Esophagus squamous epithelium (tissue), 5 donors: ENCODE measurements at regions not wholly inside any gene's neighbourhood (a gene's known extent, or its start where the extent isn't known, plus 50 kb on each side); places are given as distances from the start of the nearest gene placed in this dataset.
A peak's percentile ranks its signal among the peaks of the same experiment; 100 is the strongest.

ENCODE experiments used
- DNase-seq: peaks from one replicate; lab custom pipeline; 2025; lab: John Stamatoyannopoulos, UW
- H3K27ac ChIP-seq, 4 donors: fragments of 200-600 bp; sonication (generic); one replicate each; pipeline ENCODE4 v1.5.1; 2016 to 2019; ENCODE audit warnings: mild to moderate bottlenecking in 1 of 4
- H3K27me3 ChIP-seq, 4 donors: fragments of 200-600 bp; sonication (generic); 1 replicate in 3 of 4; 2 replicates in 1 of 4; pipeline versions ENCODE4 v1.5.1 to v1.6.0; 2017 to 2021; ENCODE audit warnings: antibody characterized with exemption in 1 of 4
- H3K36me3 ChIP-seq, 3 donors: fragments of 200-600 bp; sonication (generic); one replicate each; pipeline ENCODE4 v1.5.1; 2016 to 2019
- H3K4me1 ChIP-seq, 3 donors: fragments of 200-600 bp; sonication (generic); one replicate each; pipeline ENCODE4 v1.5.1; 2017 to 2019
- H3K4me3 ChIP-seq, 4 donors: fragments of 200-600 bp; sonication (generic); 1 replicate in 3 of 4; 2 replicates in 1 of 4; pipeline ENCODE4 v1.5.1; 2016 to 2019; ENCODE audit warnings: mild to moderate bottlenecking in 2 of 4, moderate library complexity in 1 of 4
- H3K9me3 ChIP-seq, 3 donors: fragments of 200-600 bp; sonication (generic); one replicate each; pipeline ENCODE4 v1.5.1; 2016 to 2019
- POLR2A ChIP-seq, 4 donors: fragments of 450-650 bp; IDR thresholded peaks; one replicate each; pipeline ENCODE4 v1.6.1; 2017; ENCODE audit warnings: antibody characterized with exemption in 4 of 4, mild to moderate bottlenecking in 4 of 4, moderate library complexity in 3 of 4
- WGBS, 2 donors: methylation state at CpG; one replicate each; pipeline ENCODE4 v1.1.5; 2018; 5-methylcytosine and 5-hydroxymethylcytosine counted together
- intact Hi-C: fragments of 100-400 bp; cut with DNase I; formaldehyde crosslinking; loops from one replicate; pipeline ENCODE4 v1.15.0; 2022
- TF ChIP-seq, protein P1 (sequence below), 6 experiments: fragments of 450-650 bp in 4 of 6; fragments of 200-600 bp in 2 of 6; sonication (generic) in 2 of 6; IDR thresholded peaks; one replicate each; pipeline ENCODE4 v1.5.1; 2016 to 2019; ENCODE audit warnings: antibody characterized with exemption in 6 of 6, mild to moderate bottlenecking in 4 of 6, moderate library complexity in 4 of 6
- donor health status: DM: yes; HTN: yes; CAD: no.

DNA sequence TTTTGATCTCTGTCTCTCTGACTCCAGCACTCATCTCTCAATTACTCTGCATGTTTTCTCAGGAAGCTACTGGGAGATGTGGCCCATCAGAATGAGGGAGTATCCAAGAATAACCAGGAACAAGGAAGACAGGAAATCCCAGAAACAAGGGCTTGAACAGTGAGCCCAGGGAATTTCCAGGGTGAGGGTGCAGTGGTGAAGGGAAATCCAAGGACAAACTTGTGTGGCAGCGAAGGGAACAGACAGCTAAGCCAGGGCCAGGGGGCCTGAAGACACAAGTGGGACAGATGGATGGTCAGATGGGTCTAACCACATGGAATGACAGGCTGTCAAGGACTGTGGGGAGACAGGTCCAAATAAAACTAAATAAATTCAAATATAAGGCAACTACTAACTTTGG is 121.8 kb upstream of the ERRFI1 start:
- no peaks in the 10 kb centered on the region for H3K9me3 ChIP-seq
- 62 to 64% methylated on average over 1 of the region's 1 CpG for WGBS, 2 donors
- intact Hi-C loops: no loop called here
- DNase-seq: no peak
- no peak overlapping the region for H3K4me3 ChIP-seq
- TF ChIP-seq POLR2A (IDR thresholded peaks at IDR 0.05): no peak
- TF ChIP-seq, protein P1, sequence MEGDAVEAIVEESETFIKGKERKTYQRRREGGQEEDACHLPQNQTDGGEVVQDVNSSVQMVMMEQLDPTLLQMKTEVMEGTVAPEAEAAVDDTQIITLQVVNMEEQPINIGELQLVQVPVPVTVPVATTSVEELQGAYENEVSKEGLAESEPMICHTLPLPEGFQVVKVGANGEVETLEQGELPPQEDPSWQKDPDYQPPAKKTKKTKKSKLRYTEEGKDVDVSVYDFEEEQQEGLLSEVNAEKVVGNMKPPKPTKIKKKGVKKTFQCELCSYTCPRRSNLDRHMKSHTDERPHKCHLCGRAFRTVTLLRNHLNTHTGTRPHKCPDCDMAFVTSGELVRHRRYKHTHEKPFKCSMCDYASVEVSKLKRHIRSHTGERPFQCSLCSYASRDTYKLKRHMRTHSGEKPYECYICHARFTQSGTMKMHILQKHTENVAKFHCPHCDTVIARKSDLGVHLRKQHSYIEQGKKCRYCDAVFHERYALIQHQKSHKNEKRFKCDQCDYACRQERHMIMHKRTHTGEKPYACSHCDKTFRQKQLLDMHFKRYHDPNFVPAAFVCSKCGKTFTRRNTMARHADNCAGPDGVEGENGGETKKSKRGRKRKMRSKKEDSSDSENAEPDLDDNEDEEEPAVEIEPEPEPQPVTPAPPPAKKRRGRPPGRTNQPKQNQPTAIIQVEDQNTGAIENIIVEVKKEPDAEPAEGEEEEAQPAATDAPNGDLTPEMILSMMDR (IDR thresholded peaks at IDR 0.05): no peak
- no peaks in the 10 kb centered on the region for H3K27me3 ChIP-seq
- H3K36me3 ChIP-seq: no peaks in the 10 kb centered on the region
- no peak overlapping the region for H3K27ac ChIP-seq
- H3K4me1 ChIP-seq: no peaks in the 10 kb centered on the region

GRCh38 chr1:8146257-8146855 is 120.2 kb upstream of the ERRFI1 start:
- no peak for DNase-seq
- H3K27ac ChIP-seq: no peak overlapping the region
- no peaks in the 10 kb centered on the region for H3K36me3 ChIP-seq
- H3K27me3 ChIP-seq: no peaks in the 10 kb centered on the region
- intact Hi-C loops: no loop called here
- no peaks in the 10 kb centered on the region for H3K4me1 ChIP-seq
- no peak for TF ChIP-seq POLR2A (IDR thresholded peaks at IDR 0.05)
- TF ChIP-seq, protein P1 (IDR thresholded peaks at IDR 0.05): no peak
- H3K9me3 ChIP-seq: no peaks in the 10 kb centered on the region
- no peak overlapping the region for H3K4me3 ChIP-seq
- 94% methylated on average over 10 to 11 of the region's 11 CpGs for WGBS, 2 donors

- TF ChIP-seq, protein P1 (IDR thresholded peaks at IDR 0.05): no peak
- TF ChIP-seq POLR2A (IDR thresholded peaks at IDR 0.05): no peak
- H3K36me3 ChIP-seq: no peaks in the 10 kb centered on the region
- intact Hi-C loops: no loop called here
- H3K27ac ChIP-seq: no peak overlapping the region
- no peaks in the 10 kb centered on the region for H3K27me3 ChIP-seq
- no peaks in the 10 kb centered on the region for H3K9me3 ChIP-seq
- no peak overlapping the region for H3K4me3 ChIP-seq
- WGBS, 2 donors: 70 to 75% methylated on average over 8 of the region's 8 CpGs
- DNase-seq: no peak
- no peaks in the 10 kb centered on the region for H3K4me1 ChIP-seq
Measured at GRCh38 chr1:8145545-8146202, 119.6 kb upstream of the ERRFI1 start.

- no peak for DNase-seq
- Histone ChIP-seq H3K36me3 (no peaks in the 10 kb centered on the region), H3K9me3 (no peaks in the 10 kb centered on the region), H3K4me1 (no peaks in the 10 kb centered on the region), H3K27ac (no peak overlapping the region), H3K4me3 (no peak overlapping the region), H3K27me3 (no peaks in the 10 kb centered on the region)
- intact Hi-C loops: no loop called here
- no peak for TF ChIP-seq POLR2A (IDR thresholded peaks at IDR 0.05)
- TF ChIP-seq, protein P1 (IDR thresholded peaks at IDR 0.05): no peak
- 80 to 82% methylated on average over 3 to 11 of the region's 13 CpGs for WGBS, 2 donors
Measured at GRCh38 chr1:8144323-8144722, 118.2 kb upstream of the ERRFI1 start.

GRCh38 chr1:8142955-8143629 is 117.0 kb upstream of the ERRFI1 start:
- H3K36me3 ChIP-seq: no peaks in the 10 kb centered on the region
- DNase-seq: no peak
- no peak for TF ChIP-seq POLR2A (IDR thresholded peaks at IDR 0.05)
- TF ChIP-seq, protein P1 (IDR thresholded peaks at IDR 0.05): no peak
- H3K9me3 ChIP-seq: no peaks in the 10 kb centered on the region
- no peak overlapping the region for H3K4me3 ChIP-seq
- intact Hi-C loops: no loop called here
- peaks cover 0 to 4% (median under 1%) of the 10 kb centered on the region in 3 donors for H3K4me1 ChIP-seq
- H3K27ac ChIP-seq: peak overlapping the region in 3 of 4 donors; percentile 11 to 28 (median 26)
- no peaks in the 10 kb centered on the region for H3K27me3 ChIP-seq
- WGBS, 2 donors: 72 to 73% methylated on average over 7 of the region's 7 CpGs
